ENCODE measurements at regions not wholly inside any gene's neighbourhood (a gene's known extent, or its start where the extent isn't known, plus 50 kb on each side); places are given as distances from the start of the nearest gene placed in this dataset.

DNA sequence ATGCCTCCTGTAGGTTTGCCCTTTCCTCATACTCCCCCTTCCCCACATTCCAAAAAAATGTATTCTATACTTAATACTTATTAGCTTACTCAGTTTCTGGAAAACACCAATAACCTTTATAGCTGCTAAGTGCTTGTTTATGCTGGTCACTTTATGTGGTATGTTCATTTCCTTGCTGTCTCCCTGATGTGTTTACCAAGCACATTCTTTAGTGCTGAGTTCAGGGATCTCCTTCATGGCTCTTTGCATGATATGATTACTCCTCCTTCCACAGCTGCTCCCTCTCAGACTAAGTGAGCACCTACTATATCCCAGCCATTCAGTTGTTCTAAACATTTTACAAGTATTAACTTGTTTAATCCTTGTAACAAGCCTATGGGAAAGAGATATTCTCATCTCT, 698.3 kb upstream of the FANCL start:
- TF ChIP-seq NFRKB (IDR thresholded peaks at IDR 0.05): no peak
- no peak for TF ChIP-seq HDGF (IDR thresholded peaks at IDR 0.05; ENCODE audit: borderline replicate concordance)
- no peak for TF ChIP-seq FOXM1 (IDR thresholded peaks at IDR 0.05; ENCODE audit: borderline replicate concordance)
- no peak for TF ChIP-seq TARDBP (IDR thresholded peaks at IDR 0.05)
- no peak for TF ChIP-seq ZNF384 (IDR thresholded peaks at IDR 0.05)
- TF ChIP-seq BHLHE40 (IDR thresholded peaks at IDR 0.05; ENCODE audit: borderline replicate concordance): no peak
- TF ChIP-seq LEF1 (IDR thresholded peaks at IDR 0.05; ENCODE audit: borderline replicate concordance): no peak
- TF ChIP-seq FOXK2 (IDR thresholded peaks at IDR 0.05): no peak
- no peak for TF ChIP-seq ELF4 (IDR thresholded peaks at IDR 0.05)
- TF ChIP-seq CTBP1 (IDR thresholded peaks at IDR 0.05; ENCODE audit: borderline replicate concordance): no peak
- TF ChIP-seq L3MBTL2 (conservative IDR thresholded peaks at IDR 0.05): no peak
- TF ChIP-seq, protein P1, sequence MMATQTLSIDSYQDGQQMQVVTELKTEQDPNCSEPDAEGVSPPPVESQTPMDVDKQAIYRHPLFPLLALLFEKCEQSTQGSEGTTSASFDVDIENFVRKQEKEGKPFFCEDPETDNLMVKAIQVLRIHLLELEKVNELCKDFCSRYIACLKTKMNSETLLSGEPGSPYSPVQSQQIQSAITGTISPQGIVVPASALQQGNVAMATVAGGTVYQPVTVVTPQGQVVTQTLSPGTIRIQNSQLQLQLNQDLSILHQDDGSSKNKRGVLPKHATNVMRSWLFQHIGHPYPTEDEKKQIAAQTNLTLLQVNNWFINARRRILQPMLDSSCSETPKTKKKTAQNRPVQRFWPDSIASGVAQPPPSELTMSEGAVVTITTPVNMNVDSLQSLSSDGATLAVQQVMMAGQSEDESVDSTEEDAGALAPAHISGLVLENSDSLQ (IDR thresholded peaks at IDR 0.05): no peak
- TF ChIP-seq SP1 (IDR thresholded peaks at IDR 0.05): no peak
- no peak for TF ChIP-seq FOXA1 (IDR thresholded peaks at IDR 0.05)

Measured in HEK293T (cell line).